AG09319 (cell line): ENCODE measurements at regions not wholly inside any gene's neighbourhood (a gene's known extent, or its start where the extent isn't known, plus 50 kb on each side); places are given as distances from the start of the nearest gene placed in this dataset.
"Not testable (repeated sequence)": the region's sequence is repeated elsewhere in the genome, so short reads cannot be mapped to it uniquely, and the experiment has no call there.

Source experiments
- DNase-seq: peaks from one replicate; pipeline ENCODE4 v3.0.0-alpha.2; 2010; ENCODE audit warnings: low read depth; ENCODE audit errors: extremely low read depth
- CTCF ChIP-seq: IDR thresholded peaks from 2 replicates; pipeline ENCODE4 v1.5.1; 2011; ENCODE audit warnings: low read depth, mild to moderate bottlenecking, inconsistent platforms, low read length, moderate library complexity

GRCh38 chr10:123240776-123241175 is 86.6 kb downstream of the BUB3 start:
- DNase-seq: no peak
- TF ChIP-seq CTCF: no peak

- no peak for TF ChIP-seq CTCF
- DNase-seq: no peak
Measured at GRCh38 chr10:123241391-123242141, 87.4 kb downstream of the BUB3 start.

- TF ChIP-seq CTCF: no peak
- DNase-seq: no peak
Measured at GRCh38 chr10:123244747-123245146, 90.5 kb downstream of the BUB3 start.

- no peak for TF ChIP-seq CTCF
- DNase-seq: no peak
Measured at GRCh38 chr10:123245264-123245663, 91.1 kb downstream of the BUB3 start.

GRCh38 chr10:123249894-123250293 is 95.7 kb downstream of the BUB3 start:
- TF ChIP-seq CTCF: no peak
- no peak for DNase-seq

GRCh38 chr10:123250640-123251039 is 96.4 kb downstream of the BUB3 start:
- no peak for DNase-seq
- TF ChIP-seq CTCF: no peak

- DNase-seq: no peak
Measured at GRCh38 chr10:123252779-123253178, 98.6 kb downstream of the BUB3 start.

GRCh38 chr10:123254343-123254742 is 100.1 kb downstream of the BUB3 start:
- DNase-seq: not testable (repeated sequence)

More at GRCh38 chr10:123252779-123253178, 98.6 kb downstream of the BUB3 start:
- no peak for TF ChIP-seq CTCF
